Progenitor cell of endocrine pancreas (in vitro differentiated cells): ENCODE measurements at regions not wholly inside any gene's neighbourhood (a gene's known extent, or its start where the extent isn't known, plus 50 kb on each side); places are given as distances from the start of the nearest gene placed in this dataset.
"Not testable (repeated sequence)": the region's sequence is repeated elsewhere in the genome, so short reads cannot be mapped to it uniquely, and the experiment has no call there.

Experiments
- DNase-seq: peaks from one replicate; pipeline ENCODE4 v3.0.0; 2021; ENCODE audit warnings: low spot score; ENCODE audit not compliant: unreplicated experiment
- H3K27ac Mint-ChIP-seq: 2 replicates; pipeline ENCODE4 v1.8.0; 2021; ENCODE audit warnings: mild to moderate bottlenecking, moderate library complexity, mixed read lengths
- H3K27me3 Mint-ChIP-seq: 2 replicates; pipeline ENCODE4 v1.8.0; 2021; ENCODE audit warnings: mixed read lengths
- H3K36me3 Mint-ChIP-seq: 2 replicates; pipeline ENCODE4 v1.8.0; 2022; ENCODE audit warnings: mixed read lengths; ENCODE audit not compliant: insufficient read depth
- H3K4me1 Mint-ChIP-seq: 2 replicates; pipeline ENCODE4 v1.8.0; 2021; ENCODE audit warnings: low read depth, mixed read lengths
- H3K4me3 Mint-ChIP-seq: 2 replicates; pipeline ENCODE4 v1.8.0; 2021; ENCODE audit warnings: low read depth, mild to moderate bottlenecking, moderate library complexity, mixed read lengths
- H3K9me3 Mint-ChIP-seq: 2 replicates; pipeline ENCODE4 v1.8.0; 2021; ENCODE audit warnings: low read depth, mixed read lengths
- TF ChIP-seq, protein P1 (sequence below): fragments of 200-600 bp; sonication (generic); IDR thresholded peaks from one replicate; pipeline ENCODE4 v1.5.0; 2021; ENCODE audit warnings: antibody characterized with exemption, mild to moderate bottlenecking; ENCODE audit not compliant: unreplicated experiment

DNA sequence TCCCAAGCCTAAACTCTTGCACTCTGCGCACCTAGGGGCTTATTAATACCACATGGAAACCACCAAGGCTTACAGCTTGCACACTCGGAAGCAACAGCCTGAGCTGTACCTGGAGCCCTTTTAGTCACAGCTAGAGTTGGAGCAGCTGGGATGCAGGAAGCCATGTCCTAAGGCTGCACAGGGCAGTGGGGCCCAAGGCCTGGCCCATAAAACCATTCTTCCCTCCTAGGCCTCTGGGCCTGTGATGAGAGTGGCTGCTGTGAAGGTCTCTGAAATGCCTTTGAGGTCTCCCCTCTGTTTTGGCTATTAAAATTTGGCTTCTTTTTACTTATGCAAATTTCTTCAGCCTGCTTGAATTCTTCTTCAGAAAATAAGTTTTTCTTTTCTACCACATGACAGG lies 383.9 kb upstream of the UBE2E2 start:
- TF ChIP-seq, protein P1, sequence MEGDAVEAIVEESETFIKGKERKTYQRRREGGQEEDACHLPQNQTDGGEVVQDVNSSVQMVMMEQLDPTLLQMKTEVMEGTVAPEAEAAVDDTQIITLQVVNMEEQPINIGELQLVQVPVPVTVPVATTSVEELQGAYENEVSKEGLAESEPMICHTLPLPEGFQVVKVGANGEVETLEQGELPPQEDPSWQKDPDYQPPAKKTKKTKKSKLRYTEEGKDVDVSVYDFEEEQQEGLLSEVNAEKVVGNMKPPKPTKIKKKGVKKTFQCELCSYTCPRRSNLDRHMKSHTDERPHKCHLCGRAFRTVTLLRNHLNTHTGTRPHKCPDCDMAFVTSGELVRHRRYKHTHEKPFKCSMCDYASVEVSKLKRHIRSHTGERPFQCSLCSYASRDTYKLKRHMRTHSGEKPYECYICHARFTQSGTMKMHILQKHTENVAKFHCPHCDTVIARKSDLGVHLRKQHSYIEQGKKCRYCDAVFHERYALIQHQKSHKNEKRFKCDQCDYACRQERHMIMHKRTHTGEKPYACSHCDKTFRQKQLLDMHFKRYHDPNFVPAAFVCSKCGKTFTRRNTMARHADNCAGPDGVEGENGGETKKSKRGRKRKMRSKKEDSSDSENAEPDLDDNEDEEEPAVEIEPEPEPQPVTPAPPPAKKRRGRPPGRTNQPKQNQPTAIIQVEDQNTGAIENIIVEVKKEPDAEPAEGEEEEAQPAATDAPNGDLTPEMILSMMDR: no peak
- H3K36me3 Mint-ChIP-seq: no peaks in the 10 kb centered on the region
- peaks cover 6% of the 10 kb centered on the region for H3K9me3 Mint-ChIP-seq
- DNase-seq: no peak
- no peaks in the 10 kb centered on the region for H3K27me3 Mint-ChIP-seq
- no peaks in the 10 kb centered on the region for H3K4me1 Mint-ChIP-seq
- H3K4me3 Mint-ChIP-seq: no peak overlapping the region
- no peak overlapping the region for H3K27ac Mint-ChIP-seq

DNA sequence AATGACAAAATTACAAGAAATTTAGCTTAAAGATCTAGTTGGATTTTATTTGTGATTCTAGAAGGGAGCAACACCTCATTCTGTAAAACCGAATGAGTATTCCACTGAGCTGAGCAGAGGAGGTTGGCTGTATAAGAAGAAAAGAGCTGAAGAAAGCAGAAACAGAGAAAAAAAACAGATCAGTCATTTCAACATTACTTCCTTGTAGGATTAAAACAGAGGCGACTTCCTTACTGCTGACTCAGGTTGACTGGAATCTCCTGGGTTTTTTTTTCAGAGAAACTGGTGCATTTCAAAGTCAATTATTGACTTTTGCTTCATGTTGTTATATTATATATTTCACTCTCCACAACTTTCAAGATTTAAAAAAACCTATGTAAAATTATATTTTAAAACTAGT lies 368.1 kb upstream of the UBE2E2 start:
- TF ChIP-seq, protein P1: no peak
- Mint-ChIP-seq H3K4me3 (no peak overlapping the region), H3K27ac (no peak overlapping the region), H3K9me3 (no peaks in the 10 kb centered on the region), H3K36me3 (no peaks in the 10 kb centered on the region), H3K27me3 (no peaks in the 10 kb centered on the region), H3K4me1 (peaks cover 23% of the 10 kb centered on the region)
- no peak for DNase-seq

DNA sequence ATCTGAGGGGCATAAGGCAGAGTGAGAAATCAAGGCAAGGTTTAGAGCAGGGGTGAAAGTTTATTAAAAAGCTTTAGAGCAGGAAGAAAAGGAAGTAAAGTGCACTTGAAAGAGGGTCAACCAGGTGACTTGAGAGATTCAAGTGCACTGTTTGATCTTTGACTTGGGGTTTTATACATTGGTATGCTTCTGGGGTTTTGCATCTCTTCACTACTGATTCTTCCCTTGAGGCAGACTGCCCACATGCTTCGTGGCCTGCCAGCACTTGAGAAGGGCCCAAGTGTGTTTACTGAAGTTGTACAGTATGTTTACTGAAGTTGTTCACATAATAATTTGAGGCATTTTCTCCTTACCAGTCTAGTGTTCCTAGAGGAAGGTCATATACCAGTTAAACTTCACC lies 367.0 kb upstream of the UBE2E2 start:
- no peaks in the 10 kb centered on the region for H3K36me3 Mint-ChIP-seq
- H3K27ac Mint-ChIP-seq: peak overlapping the region; percentile 59
- no peak overlapping the region for H3K4me3 Mint-ChIP-seq
- DNase-seq: no peak
- TF ChIP-seq, protein P1: no peak
- H3K9me3 Mint-ChIP-seq: peaks cover 4% of the 10 kb centered on the region
- H3K4me1 Mint-ChIP-seq: peaks cover 23% of the 10 kb centered on the region
- no peaks in the 10 kb centered on the region for H3K27me3 Mint-ChIP-seq

DNA sequence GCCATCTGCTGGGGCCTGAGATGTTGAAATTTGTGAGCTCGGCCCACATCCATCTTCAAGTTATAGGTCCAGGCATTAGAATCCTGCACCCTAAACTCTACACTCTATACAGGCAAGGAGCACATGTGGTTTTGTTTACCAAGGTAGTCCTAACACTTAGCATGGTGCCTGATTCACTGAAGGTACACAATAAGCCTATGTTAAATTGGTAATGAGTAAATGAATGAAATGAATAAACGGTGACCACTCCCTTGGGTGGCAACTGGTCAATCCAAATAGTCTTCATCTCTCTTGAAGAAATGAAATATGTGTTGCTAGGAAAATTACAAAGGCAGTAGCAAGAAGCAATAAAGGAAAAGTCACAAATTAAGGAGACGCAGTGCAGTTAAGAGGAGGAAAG lies 359.3 kb upstream of the UBE2E2 start:
- no peak overlapping the region for H3K4me3 Mint-ChIP-seq
- TF ChIP-seq, protein P1: no peak
- no peaks in the 10 kb centered on the region for H3K36me3 Mint-ChIP-seq
- DNase-seq: no peak
- no peaks in the 10 kb centered on the region for H3K4me1 Mint-ChIP-seq
- H3K27me3 Mint-ChIP-seq: no peaks in the 10 kb centered on the region
- H3K27ac Mint-ChIP-seq: no peak overlapping the region
- H3K9me3 Mint-ChIP-seq: peaks cover 6% of the 10 kb centered on the region

DNA sequence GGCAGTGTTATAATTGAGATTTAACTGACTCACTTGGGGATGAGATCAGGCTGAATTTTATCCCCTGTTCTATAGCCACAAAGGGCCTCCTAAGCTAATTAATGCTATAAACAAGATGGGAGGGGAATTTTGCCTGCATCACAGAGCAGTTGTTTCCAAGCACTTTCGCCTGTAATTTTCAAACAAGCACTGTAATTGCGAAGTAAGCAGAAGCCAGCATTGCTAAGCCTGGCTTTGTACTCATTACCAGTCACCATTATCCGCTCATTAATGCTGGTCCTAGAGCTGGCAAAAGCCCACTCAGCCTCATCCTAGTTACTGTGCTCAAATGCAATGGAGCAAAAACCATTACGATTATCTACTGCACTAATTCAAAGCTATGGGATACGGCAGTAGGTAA lies 356.6 kb upstream of the UBE2E2 start:
- no peaks in the 10 kb centered on the region for H3K4me1 Mint-ChIP-seq
- no peak for DNase-seq
- TF ChIP-seq, protein P1: no peak
- H3K27ac Mint-ChIP-seq: no peak overlapping the region
- H3K36me3 Mint-ChIP-seq: no peaks in the 10 kb centered on the region
- no peaks in the 10 kb centered on the region for H3K27me3 Mint-ChIP-seq
- no peak overlapping the region for H3K4me3 Mint-ChIP-seq
- no peaks in the 10 kb centered on the region for H3K9me3 Mint-ChIP-seq

DNA sequence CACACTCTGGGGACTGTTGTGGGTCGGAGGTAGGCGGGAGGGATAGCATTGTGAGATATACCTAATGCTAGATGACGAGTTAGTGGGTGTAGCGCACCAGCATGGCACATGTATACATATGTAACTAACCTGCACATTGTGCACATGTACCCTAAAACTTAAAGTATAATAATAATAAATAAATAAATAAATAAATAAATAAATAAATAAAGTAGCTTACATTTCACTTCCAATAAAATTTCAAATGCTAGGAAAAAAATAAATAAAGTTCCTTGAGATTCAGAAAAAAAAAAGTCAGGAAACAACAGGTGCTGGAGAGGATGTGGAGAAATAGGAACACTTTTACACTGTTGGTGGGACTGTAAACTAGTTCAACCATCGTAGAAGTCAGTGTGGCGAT lies 353.5 kb upstream of the UBE2E2 start:
- not testable (repeated sequence) for H3K27me3 Mint-ChIP-seq, DNase-seq, H3K9me3 Mint-ChIP-seq, H3K27ac Mint-ChIP-seq, H3K4me3 Mint-ChIP-seq, H3K36me3 Mint-ChIP-seq, H3K4me1 Mint-ChIP-seq
